Activated B cell treated with CpG ODN at 0.5 μM for 24 hours (primary cell): ENCODE measurements at regions not wholly inside any gene's neighbourhood (a gene's known extent, or its start where the extent isn't known, plus 50 kb on each side); places are given as distances from the start of the nearest gene placed in this dataset.

Experiments
- ATAC-seq: fragments of 200-7000 bp; cut with Tn5 transposase; one replicate; pipeline ENCODE4 v1.10.0; 2021; ENCODE audit warnings: low read depth, mild to moderate bottlenecking, moderate library complexity
- CTCF ChIA-PET: fragments of 350-600 bp; sonication (Branson Sonifier 250); formaldehyde crosslinking; loops from one replicate; lab custom pipeline; 2021; ENCODE audit warnings: antibody characterized with exemption; lab: Charles Lee
- POLR2A ChIA-PET: fragments of 350-600 bp; sonication (Branson Sonifier 250); formaldehyde crosslinking; loops from one replicate; lab custom pipeline; 2021; ENCODE audit warnings: antibody characterized with exemption; lab: Charles Lee
- DNase-seq: peaks from one replicate; pipeline ENCODE4 v3.0.0; 2022
- H3K27ac Mint-ChIP-seq: one replicate; pipeline ENCODE4 v1.8.0; 2020; ENCODE audit warnings: mixed read lengths
- H3K27me3 Mint-ChIP-seq: one replicate; pipeline ENCODE4 v1.8.0; 2021; ENCODE audit warnings: mixed read lengths
- H3K36me3 Mint-ChIP-seq: one replicate; pipeline ENCODE4 v1.8.0; 2021; ENCODE audit warnings: low read depth, mixed read lengths
- H3K4me1 Mint-ChIP-seq: one replicate; pipeline ENCODE4 v1.8.0; 2021; ENCODE audit warnings: mixed read lengths
- H3K4me3 Mint-ChIP-seq: one replicate; pipeline ENCODE4 v1.8.0; 2020; ENCODE audit warnings: mild to moderate bottlenecking, mixed read lengths
- H3K9me3 Mint-ChIP-seq: one replicate; pipeline ENCODE4 v1.8.0; 2020; ENCODE audit warnings: mixed read lengths
- CTCF ChIP-seq: fragments of 200-600 bp; IDR thresholded peaks from one replicate; pipeline ENCODE4 v1.8.0; 2022; ENCODE audit warnings: antibody characterized with exemption, mild to moderate bottlenecking
- intact Hi-C: fragments of 100-400 bp; cut with micrococcal nuclease; formaldehyde crosslinking; loops from one replicate; pipeline ENCODE4 v1.15.1; 2024

- CTCF ChIA-PET = no interaction called here
- POLR2A ChIA-PET = no interaction called here
- DNase-seq = no peak
- no peak for TF ChIP-seq CTCF
- no peak for ATAC-seq
- no peaks in the 10 kb centered on the region for H3K9me3 Mint-ChIP-seq
- intact Hi-C loops = no loop called here
- no peak overlapping the region for H3K4me3 Mint-ChIP-seq
- H3K27me3 Mint-ChIP-seq = peaks cover 9% of the 10 kb centered on the region
- no peak overlapping the region for H3K27ac Mint-ChIP-seq
- H3K36me3 Mint-ChIP-seq = no peaks in the 10 kb centered on the region
- no peaks in the 10 kb centered on the region for H3K4me1 Mint-ChIP-seq
Observed at GRCh38 chr7:35399216-35399615, 145.3 kb upstream of the TBX20 start.

GRCh38 chr7:35398518-35398917 lies 144.6 kb upstream of the TBX20 start:
- DNase-seq = no peak
- no peak overlapping the region for H3K4me3 Mint-ChIP-seq
- peaks cover 9% of the 10 kb centered on the region for H3K27me3 Mint-ChIP-seq
- H3K9me3 Mint-ChIP-seq = no peaks in the 10 kb centered on the region
- intact Hi-C loops = no loop called here
- no peak for TF ChIP-seq CTCF
- H3K36me3 Mint-ChIP-seq = no peaks in the 10 kb centered on the region
- H3K4me1 Mint-ChIP-seq = no peaks in the 10 kb centered on the region
- H3K27ac Mint-ChIP-seq = no peak overlapping the region
- ChIA-PET CTCF (no interaction called here), POLR2A (no interaction called here)
- ATAC-seq = no peak

GRCh38 chr7:35390146-35390545 lies 136.2 kb upstream of the TBX20 start:
- CTCF ChIA-PET = no interaction called here
- H3K4me3 Mint-ChIP-seq = no peak overlapping the region
- H3K4me1 Mint-ChIP-seq = no peaks in the 10 kb centered on the region
- TF ChIP-seq CTCF = no peak
- intact Hi-C loops = no loop called here
- DNase-seq (no peak), ATAC-seq (no peak)
- no peaks in the 10 kb centered on the region for H3K36me3 Mint-ChIP-seq
- H3K9me3 Mint-ChIP-seq = no peaks in the 10 kb centered on the region
- no peak overlapping the region for H3K27ac Mint-ChIP-seq
- peaks cover 8% of the 10 kb centered on the region for H3K27me3 Mint-ChIP-seq
- POLR2A ChIA-PET = no interaction called here

GRCh38 chr7:35389636-35390035 lies 135.7 kb upstream of the TBX20 start:
- DNase-seq = no peak
- H3K4me3 Mint-ChIP-seq = no peak overlapping the region
- intact Hi-C loops = no loop called here
- no peak overlapping the region for H3K27ac Mint-ChIP-seq
- H3K27me3 Mint-ChIP-seq = peaks cover 7% of the 10 kb centered on the region
- POLR2A ChIA-PET = no interaction called here
- no peak for ATAC-seq
- no peaks in the 10 kb centered on the region for H3K36me3 Mint-ChIP-seq
- no peaks in the 10 kb centered on the region for H3K9me3 Mint-ChIP-seq
- CTCF ChIA-PET = no interaction called here
- H3K4me1 Mint-ChIP-seq = no peaks in the 10 kb centered on the region
- no peak for TF ChIP-seq CTCF

GRCh38 chr7:35386816-35387706 lies 133.2 kb upstream of the TBX20 start:
- no peaks in the 10 kb centered on the region for H3K9me3 Mint-ChIP-seq
- ChIA-PET POLR2A (no interaction called here), CTCF (no interaction called here)
- H3K27ac Mint-ChIP-seq = no peak overlapping the region
- DNase-seq (no peak), ATAC-seq (no peak)
- no peaks in the 10 kb centered on the region for H3K4me1 Mint-ChIP-seq
- H3K4me3 Mint-ChIP-seq = no peak overlapping the region
- TF ChIP-seq CTCF = no peak
- H3K36me3 Mint-ChIP-seq = no peaks in the 10 kb centered on the region
- H3K27me3 Mint-ChIP-seq = peaks cover 7% of the 10 kb centered on the region
- intact Hi-C loops = no loop called here
